ENCODE measurements at regions not wholly inside any gene's neighbourhood (a gene's known extent, or its start where the extent isn't known, plus 50 kb on each side); places are given as distances from the start of the nearest gene placed in this dataset.
"Not testable (repeated sequence)": the region's sequence is repeated elsewhere in the genome, so short reads cannot be mapped to it uniquely, and the experiment has no call there.

- TF ChIP-seq, protein P1, sequence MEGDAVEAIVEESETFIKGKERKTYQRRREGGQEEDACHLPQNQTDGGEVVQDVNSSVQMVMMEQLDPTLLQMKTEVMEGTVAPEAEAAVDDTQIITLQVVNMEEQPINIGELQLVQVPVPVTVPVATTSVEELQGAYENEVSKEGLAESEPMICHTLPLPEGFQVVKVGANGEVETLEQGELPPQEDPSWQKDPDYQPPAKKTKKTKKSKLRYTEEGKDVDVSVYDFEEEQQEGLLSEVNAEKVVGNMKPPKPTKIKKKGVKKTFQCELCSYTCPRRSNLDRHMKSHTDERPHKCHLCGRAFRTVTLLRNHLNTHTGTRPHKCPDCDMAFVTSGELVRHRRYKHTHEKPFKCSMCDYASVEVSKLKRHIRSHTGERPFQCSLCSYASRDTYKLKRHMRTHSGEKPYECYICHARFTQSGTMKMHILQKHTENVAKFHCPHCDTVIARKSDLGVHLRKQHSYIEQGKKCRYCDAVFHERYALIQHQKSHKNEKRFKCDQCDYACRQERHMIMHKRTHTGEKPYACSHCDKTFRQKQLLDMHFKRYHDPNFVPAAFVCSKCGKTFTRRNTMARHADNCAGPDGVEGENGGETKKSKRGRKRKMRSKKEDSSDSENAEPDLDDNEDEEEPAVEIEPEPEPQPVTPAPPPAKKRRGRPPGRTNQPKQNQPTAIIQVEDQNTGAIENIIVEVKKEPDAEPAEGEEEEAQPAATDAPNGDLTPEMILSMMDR (IDR thresholded peaks at IDR 0.05; ENCODE audit: control extremely low read depth, extremely low read depth) = no peak
- Histone ChIP-seq H3K4me1 (ENCODE audit: control insufficient read depth in 5 of 5, insufficient read depth in 5 of 5, low read length in 5 of 5) (no peaks in the 10 kb centered on the region), H3K9ac (ENCODE audit: insufficient read depth in 1 of 2, low read length in 2 of 2) (no peak overlapping the region), H3K27me3 (ENCODE audit: control insufficient read depth in 3 of 3, insufficient read depth in 3 of 3, low read length in 2 of 3) (no peaks in the 10 kb centered on the region), H3K9me3 (ENCODE audit: control insufficient read depth in 4 of 4, insufficient read depth in 3 of 4, low read length in 3 of 4) (no peaks in the 10 kb centered on the region), H3K4me3 (no peak overlapping the region), H3K36me3 (ENCODE audit: control insufficient read depth in 4 of 4, insufficient read depth in 4 of 4, low read length in 4 of 4) (no peaks in the 10 kb centered on the region), H3K27ac (ENCODE audit: low read depth in 1 of 2, low read length in 1 of 2) (no peak overlapping the region)
- ATAC-seq (ENCODE audit: insufficient read depth, low FRiP score) (no peak), DNase-seq (no peak)
These were observed 691.8 kb downstream of the NXPH1 start for GRCh38 chr7:9125246-9125645.

DNA sequence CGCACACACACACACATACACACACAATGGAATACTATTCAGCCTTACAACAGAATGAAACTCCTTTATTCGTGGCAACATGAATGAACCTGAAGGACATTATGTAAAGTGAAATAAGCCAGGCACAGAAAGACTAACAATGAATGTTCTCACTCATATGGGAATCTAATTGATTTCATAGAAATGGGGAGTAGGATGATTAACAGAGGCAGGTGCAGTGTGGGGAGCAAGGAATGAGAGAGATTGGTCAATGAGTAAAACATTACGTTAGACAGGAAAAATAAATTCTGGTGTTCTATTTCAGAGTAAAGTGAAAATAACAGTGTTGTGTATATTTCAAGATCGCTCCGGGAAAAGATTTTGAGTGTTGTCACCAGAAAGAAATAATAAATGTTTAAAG, 694.5 kb downstream of the NXPH1 start:
- ATAC-seq (ENCODE audit: insufficient read depth, low FRiP score) (no peak), DNase-seq (no peak)
- Histone ChIP-seq H3K27me3 (ENCODE audit: control insufficient read depth in 3 of 3, insufficient read depth in 3 of 3, low read length in 2 of 3) (no peaks in the 10 kb centered on the region), H3K36me3 (ENCODE audit: control insufficient read depth in 4 of 4, insufficient read depth in 4 of 4, low read length in 4 of 4) (no peaks in the 10 kb centered on the region), H3K9me3 (ENCODE audit: control insufficient read depth in 4 of 4, insufficient read depth in 3 of 4, low read length in 3 of 4) (no peaks in the 10 kb centered on the region), H3K27ac (ENCODE audit: low read depth in 1 of 2, low read length in 1 of 2) (no peak overlapping the region), H3K9ac (ENCODE audit: insufficient read depth in 1 of 2, low read length in 2 of 2) (no peak overlapping the region), H3K4me1 (ENCODE audit: control insufficient read depth in 5 of 5, insufficient read depth in 5 of 5, low read length in 5 of 5) (no peaks in the 10 kb centered on the region), H3K4me3 (no peak overlapping the region)
- WGBS, 2 donors = 89 to 94% methylated on average over 5 of the region's 5 CpGs
- TF ChIP-seq, protein P1 (IDR thresholded peaks at IDR 0.05; ENCODE audit: control extremely low read depth, extremely low read depth) = no peak

GRCh38 chr7:9148687-9149086, 715.3 kb downstream of the NXPH1 start:
- 50 to 68% methylated on average over 1 of the region's 1 CpG for WGBS, 2 donors
- H3K27me3 ChIP-seq (ENCODE audit: control insufficient read depth in 3 of 3, insufficient read depth in 3 of 3, low read length in 2 of 3) = no peaks in the 10 kb centered on the region
- no peak overlapping the region for H3K27ac ChIP-seq (ENCODE audit: low read depth in 1 of 2, low read length in 1 of 2)
- H3K9me3 ChIP-seq (ENCODE audit: control insufficient read depth in 4 of 4, insufficient read depth in 3 of 4, low read length in 3 of 4) = no peaks in the 10 kb centered on the region
- H3K36me3 ChIP-seq (ENCODE audit: control insufficient read depth in 4 of 4, insufficient read depth in 4 of 4, low read length in 4 of 4) = no peaks in the 10 kb centered on the region
- H3K4me1 ChIP-seq (ENCODE audit: control insufficient read depth in 5 of 5, insufficient read depth in 5 of 5, low read length in 5 of 5) = no peaks in the 10 kb centered on the region
- H3K4me3 ChIP-seq = no peak overlapping the region
- H3K9ac ChIP-seq (ENCODE audit: insufficient read depth in 1 of 2, low read length in 2 of 2) = no peak overlapping the region
- TF ChIP-seq, protein P1 (IDR thresholded peaks at IDR 0.05; ENCODE audit: control extremely low read depth, extremely low read depth) = no peak
- DNase-seq = no peak
- ATAC-seq (ENCODE audit: insufficient read depth, low FRiP score) = no peak

GRCh38 chr7:9149499-9150082, 716.2 kb downstream of the NXPH1 start:
- no peaks in the 10 kb centered on the region for H3K27me3 ChIP-seq (ENCODE audit: control insufficient read depth in 3 of 3, insufficient read depth in 3 of 3, low read length in 2 of 3)
- WGBS, 2 donors = 79 to 89% methylated on average over 4 of the region's 4 CpGs
- ATAC-seq (ENCODE audit: insufficient read depth, low FRiP score) (no peak), DNase-seq (no peak)
- no peaks in the 10 kb centered on the region for H3K4me1 ChIP-seq (ENCODE audit: control insufficient read depth in 5 of 5, insufficient read depth in 5 of 5, low read length in 5 of 5)
- H3K36me3 ChIP-seq (ENCODE audit: control insufficient read depth in 4 of 4, insufficient read depth in 4 of 4, low read length in 4 of 4) = no peaks in the 10 kb centered on the region
- TF ChIP-seq, protein P1 (IDR thresholded peaks at IDR 0.05; ENCODE audit: control extremely low read depth, extremely low read depth) = no peak
- H3K9ac ChIP-seq (ENCODE audit: insufficient read depth in 1 of 2, low read length in 2 of 2) = no peak overlapping the region
- H3K9me3 ChIP-seq (ENCODE audit: control insufficient read depth in 4 of 4, insufficient read depth in 3 of 4, low read length in 3 of 4) = no peaks in the 10 kb centered on the region
- no peak overlapping the region for H3K4me3 ChIP-seq
- H3K27ac ChIP-seq (ENCODE audit: low read depth in 1 of 2, low read length in 1 of 2) = no peak overlapping the region

DNA sequence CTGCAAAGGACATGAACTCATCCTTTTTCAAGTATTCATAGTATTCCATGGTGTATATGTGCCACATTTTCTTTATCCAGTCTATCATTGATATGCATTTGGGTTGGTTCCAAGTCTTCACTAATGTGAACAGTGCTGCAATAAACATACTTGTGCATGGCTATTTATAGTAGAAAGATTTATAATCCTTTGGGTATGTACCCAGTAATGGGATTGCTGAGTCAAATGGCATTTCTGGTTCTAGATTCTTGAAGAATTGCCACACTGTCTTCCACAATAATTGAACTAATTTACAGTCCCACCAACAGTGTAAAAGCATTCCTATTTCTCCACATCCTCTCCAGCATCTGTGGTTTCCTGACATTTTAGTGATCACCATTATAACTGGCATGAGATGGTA, 730.3 kb downstream of the NXPH1 start:
- H3K27ac ChIP-seq (ENCODE audit: low read depth in 1 of 2, low read length in 1 of 2); H3K9me3 ChIP-seq (ENCODE audit: control insufficient read depth in 4 of 4, insufficient read depth in 3 of 4, low read length in 3 of 4); H3K4me3 ChIP-seq; ATAC-seq (ENCODE audit: insufficient read depth, low FRiP score); H3K36me3 ChIP-seq (ENCODE audit: control insufficient read depth in 4 of 4, insufficient read depth in 4 of 4, low read length in 4 of 4); H3K27me3 ChIP-seq (ENCODE audit: control insufficient read depth in 3 of 3, insufficient read depth in 3 of 3, low read length in 2 of 3); H3K4me1 ChIP-seq (ENCODE audit: control insufficient read depth in 5 of 5, insufficient read depth in 5 of 5, low read length in 5 of 5); H3K9ac ChIP-seq (ENCODE audit: insufficient read depth in 1 of 2, low read length in 2 of 2); DNase-seq: not testable (repeated sequence)
